GM12892 (cell line): ENCODE measurements at regions not wholly inside any gene's neighbourhood (a gene's known extent, or its start where the extent isn't known, plus 50 kb on each side); places are given as distances from the start of the nearest gene placed in this dataset.
"Not testable (repeated sequence)": the region's sequence is repeated elsewhere in the genome, so short reads cannot be mapped to it uniquely, and the experiment has no call there.

Experiments
- DNase-seq: peaks from one replicate; pipeline ENCODE4 v3.0.0; 2011; ENCODE audit not compliant: insufficient read length
- FAIRE-seq: peaks from 2 replicates; lab custom pipeline; 2011; peaks lifted over from hg19 to GRCh38; lab: Jason Lieb, UNC
- POLR2A ChIP-seq: IDR thresholded peaks from 2 replicates; pipeline ENCODE4 v1.6.1; 2011; ENCODE audit warnings: low read depth, low read length, control low read depth
- POLR2AphosphoS5 ChIP-seq: IDR thresholded peaks from 2 replicates; pipeline ENCODE4 v1.6.1; 2011; ENCODE audit warnings: low read depth, low read length, control low read depth
- TAF1 ChIP-seq: IDR thresholded peaks from 2 replicates; pipeline ENCODE4 v1.6.1; 2011; ENCODE audit warnings: low read depth, mild to moderate bottlenecking, control low read depth, low read length, borderline replicate concordance

GRCh38 chr2:220764171-220764570, 807.9 kb downstream of the EPHA4 start:
- no peak for TF ChIP-seq TAF1
- TF ChIP-seq POLR2AphosphoS5 = no peak
- DNase-seq = no peak
- FAIRE-seq = no peak

- FAIRE-seq (no peak), DNase-seq (no peak)
- no peak for TF ChIP-seq POLR2A
- no peak for TF ChIP-seq TAF1
These were observed 804.4 kb downstream of the EPHA4 start for GRCh38 chr2:220767591-220768255.

DNA sequence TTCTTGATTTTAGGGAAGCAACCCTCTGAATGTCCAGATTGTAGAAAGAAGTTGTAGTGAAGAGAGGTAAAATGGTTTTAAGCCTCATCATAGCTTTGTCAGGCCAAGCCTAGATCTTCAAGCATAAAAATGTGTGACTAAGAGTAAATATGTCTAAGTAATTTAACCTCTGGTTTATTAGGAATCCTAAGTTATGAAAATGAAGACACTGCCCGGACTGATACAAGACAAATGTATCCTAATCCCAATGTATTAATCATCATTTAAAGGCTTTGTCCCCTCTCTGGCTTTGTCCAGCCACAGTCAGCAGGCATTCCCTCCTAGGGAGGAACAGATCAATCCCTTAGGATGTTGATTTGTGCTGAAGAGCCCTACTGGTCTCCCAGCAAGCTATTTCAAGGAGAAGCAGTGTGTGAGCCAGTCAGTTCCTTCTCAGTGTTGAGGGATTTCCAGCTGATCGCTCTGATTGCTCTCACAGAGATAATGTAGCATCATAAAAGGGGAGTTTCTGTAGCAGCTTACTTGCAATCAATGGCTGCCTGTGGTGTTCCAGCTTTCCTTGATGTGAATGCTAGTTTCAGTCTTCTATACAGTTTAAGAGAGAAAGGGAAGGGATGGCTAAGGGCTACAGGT, 796.1 kb downstream of the EPHA4 start:
- no peak for DNase-seq
- no peak for FAIRE-seq
- no peak for TF ChIP-seq TAF1
- TF ChIP-seq POLR2AphosphoS5 = no peak
- no peak for TF ChIP-seq POLR2A

- DNase-seq, FAIRE-seq: not testable (repeated sequence)
These were observed 793.0 kb downstream of the EPHA4 start for GRCh38 chr2:220779076-220779475.

DNA sequence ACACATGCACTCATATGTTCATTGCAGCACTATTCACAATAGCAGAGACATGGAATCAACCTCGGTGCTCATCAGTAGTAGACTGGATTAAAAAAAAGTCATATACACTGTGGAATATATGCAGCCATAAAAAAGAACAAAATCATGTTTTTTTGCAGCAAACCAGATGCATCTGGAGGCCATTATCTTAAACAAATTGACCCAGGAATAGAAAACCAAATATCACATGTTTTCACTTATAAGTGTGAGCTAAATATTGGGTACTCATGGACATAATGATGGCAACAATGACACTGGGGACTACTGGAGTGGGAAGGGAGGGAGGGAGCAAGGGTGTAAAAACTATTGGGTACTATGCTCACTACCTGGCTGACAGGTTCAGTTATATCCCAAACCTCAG, 792.6 kb downstream of the EPHA4 start:
- DNase-seq = no peak
- FAIRE-seq = no peak
- no peak for TF ChIP-seq TAF1
- no peak for TF ChIP-seq POLR2A
- TF ChIP-seq POLR2AphosphoS5 = no peak

GRCh38 chr2:220779931-220780330, 792.2 kb downstream of the EPHA4 start:
- FAIRE-seq (no peak), DNase-seq (no peak)
- no peak for TF ChIP-seq TAF1
- no peak for TF ChIP-seq POLR2A
- no peak for TF ChIP-seq POLR2AphosphoS5

GRCh38 chr2:220781622-220782241, 790.4 kb downstream of the EPHA4 start:
- DNase-seq (no peak), FAIRE-seq (no peak)
- TF ChIP-seq TAF1 (no peak), POLR2AphosphoS5 (no peak), POLR2A (no peak)

GRCh38 chr2:220782609-220783113, 789.4 kb downstream of the EPHA4 start:
- DNase-seq = no peak
- FAIRE-seq = no peak
- TF ChIP-seq POLR2A = no peak
- TF ChIP-seq TAF1 = no peak
- no peak for TF ChIP-seq POLR2AphosphoS5

GRCh38 chr2:220783671-220784070, 788.4 kb downstream of the EPHA4 start:
- no peak for TF ChIP-seq POLR2AphosphoS5
- no peak for TF ChIP-seq POLR2A
- TF ChIP-seq TAF1 = no peak
- FAIRE-seq (no peak), DNase-seq (no peak)

- no peak for TF ChIP-seq POLR2A
- TF ChIP-seq POLR2AphosphoS5 = no peak
- TF ChIP-seq TAF1 = no peak
- FAIRE-seq (no peak), DNase-seq (no peak)
These were observed 786.9 kb downstream of the EPHA4 start for GRCh38 chr2:220785178-220785577.

DNA sequence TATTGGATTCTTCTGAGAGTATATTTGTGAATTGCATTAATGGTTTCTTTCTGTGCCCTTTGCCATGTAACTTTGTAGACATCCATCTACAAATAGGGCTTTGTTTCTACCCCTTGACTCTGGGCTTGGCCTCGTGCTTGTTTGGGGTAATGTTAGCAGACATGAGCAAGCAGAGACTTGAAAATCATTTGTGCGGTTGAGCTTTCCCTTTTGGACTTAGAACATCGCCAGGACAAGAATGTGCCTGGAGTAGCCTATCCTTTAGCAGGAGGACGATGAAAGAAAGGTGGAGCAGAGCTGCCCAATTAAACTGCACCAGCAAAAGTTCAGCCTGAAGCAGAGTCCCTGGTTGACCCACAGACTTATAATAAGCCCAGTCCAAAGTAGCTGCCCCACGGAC, 785.9 kb downstream of the EPHA4 start:
- no peak for FAIRE-seq
- DNase-seq = no peak
- TF ChIP-seq POLR2A = no peak
- no peak for TF ChIP-seq TAF1
- no peak for TF ChIP-seq POLR2AphosphoS5

- no peak for DNase-seq
- no peak for FAIRE-seq
- TF ChIP-seq TAF1 (no peak), POLR2A (no peak), POLR2AphosphoS5 (no peak)
These were observed 784.9 kb downstream of the EPHA4 start for GRCh38 chr2:220787251-220787650.
